ENCODE measurements at regions not wholly inside any gene's neighbourhood (a gene's known extent, or its start where the extent isn't known, plus 50 kb on each side); places are given as distances from the start of the nearest gene placed in this dataset.

DNA sequence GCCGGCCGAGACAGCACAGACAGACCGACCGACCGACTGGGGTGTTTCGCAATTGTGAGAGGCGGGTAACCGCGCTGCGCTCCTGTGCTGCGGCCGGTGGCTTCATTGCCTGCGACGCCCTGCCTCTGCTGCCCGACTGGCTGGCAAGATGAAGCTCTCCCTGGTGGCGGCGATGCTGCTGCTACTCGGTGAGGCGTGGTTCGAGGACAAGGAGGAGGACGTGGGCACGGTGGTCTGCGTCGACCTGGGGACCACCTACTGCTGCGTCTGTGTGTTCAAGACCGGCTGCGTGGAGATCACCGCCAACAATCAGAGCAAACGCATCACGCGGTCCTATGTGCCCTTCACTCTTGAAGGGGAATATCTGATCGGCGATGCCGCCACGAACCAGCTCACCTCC, 565.7 kb upstream of the SMIM31 start:
- Mint-ChIP-seq H3K27ac (no peak overlapping the region), H3K4me1 (no peaks in the 10 kb centered on the region), H3K27me3 (ENCODE audit: low read depth in 3 of 3) (no peaks in the 10 kb centered on the region), H3K4me3 (no peak overlapping the region), H3K9me3 (peaks cover 0 to 8% (median 4%) of the 10 kb centered on the region in 7 donors), H3K36me3 (no peaks in the 10 kb centered on the region)
- Histone ChIP-seq H3K27ac (ENCODE audit: low read depth in 1 of 2, low read length in 2 of 2) (no peak overlapping the region), H3K4me1 (ENCODE audit: control insufficient read depth in 1 of 2, insufficient read depth in 2 of 2, low read length in 2 of 2) (no peaks in the 10 kb centered on the region), H2AFZ (ENCODE audit: insufficient read depth, low read depth, low read length, poor library complexity, severe bottlenecking) (no peak overlapping the region), H3K27me3 (ENCODE audit: control insufficient read depth in 2 of 2, insufficient read depth in 2 of 2, low read length in 2 of 2) (no peaks in the 10 kb centered on the region), H4K20me1 (ENCODE audit: insufficient read depth, low read length) (no peaks in the 10 kb centered on the region), H3K79me2 (ENCODE audit: insufficient read depth, low read length) (no peaks in the 10 kb centered on the region), H3K36me3 (replicated peaks in 1 of 2; ENCODE audit: control insufficient read depth in 1 of 2, insufficient read depth in 2 of 2, low read length in 2 of 2) (no peaks in the 10 kb centered on the region), H3K9me3 (replicated peaks in 1 of 2; ENCODE audit: control insufficient read depth in 1 of 2, insufficient read depth in 1 of 2, low read length in 2 of 2) (peaks cover 7 to 9% of the 10 kb centered on the region in 2 donors), H3K4me2 (replicated peaks; ENCODE audit: extremely low read depth, low read length, poor library complexity, severe bottlenecking) (no peak overlapping the region), H3K4me3 (replicated peaks in 1 of 3; ENCODE audit: low read depth in 2 of 3, low read length in 3 of 3) (no peak overlapping the region), H3K9ac (ENCODE audit: insufficient read depth, low read length, poor library complexity, severe bottlenecking) (no peak overlapping the region)
- 95% methylated on average over 35 of the region's 35 CpGs for WGBS (ENCODE audit: insufficient coverage)
- no peak for DNase-seq
- no peak for TF ChIP-seq CTCF (IDR thresholded peaks at IDR 0.05)
- intact Hi-C loops (cut with micrococcal nuclease) = no loop called here

DNA sequence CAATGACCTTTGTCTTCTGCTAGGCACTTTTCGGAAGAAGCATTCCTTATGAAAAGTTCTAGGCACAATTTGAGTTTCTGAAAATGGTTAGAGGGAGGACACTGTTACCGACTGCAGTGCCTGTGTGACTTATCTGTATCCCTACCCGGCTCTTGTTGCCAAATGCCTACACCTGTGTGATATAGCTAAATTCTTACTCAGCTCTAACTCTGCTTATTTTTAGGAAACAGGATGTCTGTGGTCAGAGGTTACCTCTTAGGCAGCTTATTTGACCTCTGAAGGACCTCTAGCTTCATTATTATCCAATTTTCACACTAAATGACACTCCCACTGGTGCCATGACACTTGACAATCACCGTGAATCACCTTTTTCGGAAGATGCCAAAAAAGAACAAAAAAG, 561.1 kb upstream of the SMIM31 start:
- Histone ChIP-seq H3K27ac (ENCODE audit: low read depth in 1 of 2, low read length in 2 of 2) (no peak overlapping the region), H3K9me3 (replicated peaks in 1 of 2; ENCODE audit: control insufficient read depth in 1 of 2, insufficient read depth in 1 of 2, low read length in 2 of 2) (peaks cover 7 to 9% of the 10 kb centered on the region in 2 donors), H3K36me3 (replicated peaks in 1 of 2; ENCODE audit: control insufficient read depth in 1 of 2, insufficient read depth in 2 of 2, low read length in 2 of 2) (no peaks in the 10 kb centered on the region), H4K20me1 (ENCODE audit: insufficient read depth, low read length) (no peaks in the 10 kb centered on the region), H3K4me2 (replicated peaks; ENCODE audit: extremely low read depth, low read length, poor library complexity, severe bottlenecking) (no peak overlapping the region), H3K79me2 (ENCODE audit: insufficient read depth, low read length) (no peaks in the 10 kb centered on the region), H3K4me3 (replicated peaks in 1 of 3; ENCODE audit: low read depth in 2 of 3, low read length in 3 of 3) (no peak overlapping the region), H2AFZ (ENCODE audit: insufficient read depth, low read depth, low read length, poor library complexity, severe bottlenecking) (no peak overlapping the region), H3K27me3 (ENCODE audit: control insufficient read depth in 2 of 2, insufficient read depth in 2 of 2, low read length in 2 of 2) (no peaks in the 10 kb centered on the region), H3K4me1 (ENCODE audit: control insufficient read depth in 1 of 2, insufficient read depth in 2 of 2, low read length in 2 of 2) (no peaks in the 10 kb centered on the region), H3K9ac (ENCODE audit: insufficient read depth, low read length, poor library complexity, severe bottlenecking) (no peak overlapping the region)
- DNase-seq = no peak
- H3K27me3 Mint-ChIP-seq (ENCODE audit: low read depth in 3 of 3) = no peaks in the 10 kb centered on the region
- TF ChIP-seq CTCF (IDR thresholded peaks at IDR 0.05) = no peak
- no peak overlapping the region for H3K4me3 Mint-ChIP-seq
- H3K36me3 Mint-ChIP-seq = no peaks in the 10 kb centered on the region
- WGBS (ENCODE audit: insufficient coverage) = 88% methylated on average over 4 of the region's 5 CpGs
- intact Hi-C loops (cut with micrococcal nuclease) = no loop called here
- no peaks in the 10 kb centered on the region for H3K4me1 Mint-ChIP-seq
- H3K27ac Mint-ChIP-seq = no peak overlapping the region
- peaks cover 0 to 7% (median 4%) of the 10 kb centered on the region in 7 donors for H3K9me3 Mint-ChIP-seq

All from CD14-positive monocyte (primary cell).